HEK293T (cell line): ENCODE measurements at regions not wholly inside any gene's neighbourhood (a gene's known extent, or its start where the extent isn't known, plus 50 kb on each side); places are given as distances from the start of the nearest gene placed in this dataset.

ENCODE experiments used
- BHLHE40 ChIP-seq: fragments of 450-650 bp; IDR thresholded peaks from 2 replicates; pipeline ENCODE4 v1.6.1; 2016; ENCODE audit warnings: mild to moderate bottlenecking, moderate library complexity, borderline replicate concordance
- CTBP1 ChIP-seq: fragments of 450-650 bp; IDR thresholded peaks from 2 replicates; pipeline ENCODE4 v1.6.1; 2016; ENCODE audit warnings: borderline replicate concordance
- ELF4 ChIP-seq: fragments of 450-650 bp; IDR thresholded peaks from 2 replicates; pipeline ENCODE4 v1.6.1; 2017; ENCODE audit warnings: antibody characterized with exemption
- FOXA1 ChIP-seq: fragments of 450-650 bp; IDR thresholded peaks from 2 replicates; pipeline ENCODE4 v1.6.1; 2016; ENCODE audit warnings: mild to moderate bottlenecking
- FOXK2 ChIP-seq: fragments of 450-650 bp; IDR thresholded peaks from 2 replicates; pipeline ENCODE4 v1.6.1; 2016; ENCODE audit warnings: mild to moderate bottlenecking
- FOXM1 ChIP-seq: fragments of 450-650 bp; IDR thresholded peaks from 2 replicates; pipeline ENCODE4 v1.6.1; 2017; ENCODE audit warnings: mild to moderate bottlenecking, borderline replicate concordance
- SP1 ChIP-seq: fragments of 450-650 bp; IDR thresholded peaks from 2 replicates; pipeline ENCODE4 v1.6.1; 2017
- ZNF384 ChIP-seq: fragments of 450-650 bp; IDR thresholded peaks from 2 replicates; pipeline ENCODE4 v1.6.1; 2016
- TF ChIP-seq, protein P1 (sequence below): fragments of 450-650 bp; IDR thresholded peaks from 2 replicates; pipeline ENCODE4 v1.6.1; 2016

DNA sequence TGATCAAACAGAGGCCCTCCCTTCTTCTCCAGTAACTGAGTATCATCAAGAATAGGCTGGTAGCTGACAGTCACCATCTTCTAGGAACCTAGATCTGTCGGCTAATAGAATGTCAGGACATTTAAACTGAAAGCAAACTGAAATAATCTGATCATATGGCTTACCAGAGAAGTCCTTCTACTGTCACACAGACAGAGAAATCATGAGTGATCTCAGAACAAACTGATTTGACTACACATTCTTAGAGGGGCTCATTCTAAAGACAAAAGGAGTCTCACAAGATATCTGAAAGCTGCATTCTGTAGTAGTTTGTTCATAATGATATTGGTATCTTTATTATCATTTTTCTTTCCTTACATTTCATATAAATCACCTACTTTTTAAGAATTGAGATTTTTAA, 130.9 kb upstream of the ADCY1 start:
- TF ChIP-seq BHLHE40 (no peak), ZNF384 (no peak), FOXK2 (no peak), SP1 (no peak), FOXA1 (no peak), CTBP1 (no peak), FOXM1 (no peak), ELF4 (no peak)
- TF ChIP-seq, protein P1, sequence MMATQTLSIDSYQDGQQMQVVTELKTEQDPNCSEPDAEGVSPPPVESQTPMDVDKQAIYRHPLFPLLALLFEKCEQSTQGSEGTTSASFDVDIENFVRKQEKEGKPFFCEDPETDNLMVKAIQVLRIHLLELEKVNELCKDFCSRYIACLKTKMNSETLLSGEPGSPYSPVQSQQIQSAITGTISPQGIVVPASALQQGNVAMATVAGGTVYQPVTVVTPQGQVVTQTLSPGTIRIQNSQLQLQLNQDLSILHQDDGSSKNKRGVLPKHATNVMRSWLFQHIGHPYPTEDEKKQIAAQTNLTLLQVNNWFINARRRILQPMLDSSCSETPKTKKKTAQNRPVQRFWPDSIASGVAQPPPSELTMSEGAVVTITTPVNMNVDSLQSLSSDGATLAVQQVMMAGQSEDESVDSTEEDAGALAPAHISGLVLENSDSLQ, result no peak
